ENCODE measurements at regions not wholly inside any gene's neighbourhood (a gene's known extent, or its start where the extent isn't known, plus 50 kb on each side); places are given as distances from the start of the nearest gene placed in this dataset.

- H3K4me1 ChIP-seq (ENCODE audit: control insufficient read depth in 4 of 4, insufficient read depth in 4 of 4, low read length in 3 of 4) = no peaks in the 10 kb centered on the region
- H3K27ac ChIP-seq (ENCODE audit: low read depth in 1 of 2, low read length in 2 of 2) = no peak overlapping the region
- H3K9ac ChIP-seq (ENCODE audit: low read depth in 1 of 2, low read length in 2 of 2) = no peak overlapping the region
- 75% methylated on average over 12 of the region's 12 CpGs for WGBS
- no peaks in the 10 kb centered on the region for H3K9me3 ChIP-seq (ENCODE audit: control insufficient read depth in 4 of 4, low read length in 3 of 4)
- no peak for DNase-seq (ENCODE audit: low spot score)
- H3K4me3 ChIP-seq (ENCODE audit: low read depth in 1 of 3, low read length in 3 of 3) = no peak overlapping the region
- H3K36me3 ChIP-seq (ENCODE audit: control insufficient read depth in 4 of 4, insufficient read depth in 3 of 4, low read depth in 1 of 4, low read length in 3 of 4) = no peaks in the 10 kb centered on the region
- TF ChIP-seq, protein P1, sequence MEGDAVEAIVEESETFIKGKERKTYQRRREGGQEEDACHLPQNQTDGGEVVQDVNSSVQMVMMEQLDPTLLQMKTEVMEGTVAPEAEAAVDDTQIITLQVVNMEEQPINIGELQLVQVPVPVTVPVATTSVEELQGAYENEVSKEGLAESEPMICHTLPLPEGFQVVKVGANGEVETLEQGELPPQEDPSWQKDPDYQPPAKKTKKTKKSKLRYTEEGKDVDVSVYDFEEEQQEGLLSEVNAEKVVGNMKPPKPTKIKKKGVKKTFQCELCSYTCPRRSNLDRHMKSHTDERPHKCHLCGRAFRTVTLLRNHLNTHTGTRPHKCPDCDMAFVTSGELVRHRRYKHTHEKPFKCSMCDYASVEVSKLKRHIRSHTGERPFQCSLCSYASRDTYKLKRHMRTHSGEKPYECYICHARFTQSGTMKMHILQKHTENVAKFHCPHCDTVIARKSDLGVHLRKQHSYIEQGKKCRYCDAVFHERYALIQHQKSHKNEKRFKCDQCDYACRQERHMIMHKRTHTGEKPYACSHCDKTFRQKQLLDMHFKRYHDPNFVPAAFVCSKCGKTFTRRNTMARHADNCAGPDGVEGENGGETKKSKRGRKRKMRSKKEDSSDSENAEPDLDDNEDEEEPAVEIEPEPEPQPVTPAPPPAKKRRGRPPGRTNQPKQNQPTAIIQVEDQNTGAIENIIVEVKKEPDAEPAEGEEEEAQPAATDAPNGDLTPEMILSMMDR (IDR thresholded peaks at IDR 0.05; ENCODE audit: low read depth, low read length, missing input control) = no peak
- TF ChIP-seq YY1 (IDR thresholded peaks at IDR 0.05) (no peak), SP1 (IDR thresholded peaks at IDR 0.05) (no peak), NR2F2 (IDR thresholded peaks at IDR 0.05) (no peak), HNF4A (conservative IDR thresholded peaks at IDR 0.05) (no peak)
- TF ChIP-seq, protein P2, sequence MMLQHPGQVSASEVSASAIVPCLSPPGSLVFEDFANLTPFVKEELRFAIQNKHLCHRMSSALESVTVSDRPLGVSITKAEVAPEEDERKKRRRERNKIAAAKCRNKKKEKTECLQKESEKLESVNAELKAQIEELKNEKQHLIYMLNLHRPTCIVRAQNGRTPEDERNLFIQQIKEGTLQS (IDR thresholded peaks at IDR 0.05) = no peak
- peaks cover 0 to 10% (median 3%) of the 10 kb centered on the region in 4 donors for H3K27me3 ChIP-seq (ENCODE audit: control insufficient read depth in 4 of 4, insufficient read depth in 4 of 4, low read length in 3 of 4)
Observed at GRCh38 chr6:14037402-14038277, 79.9 kb upstream of the CD83 start.

DNA sequence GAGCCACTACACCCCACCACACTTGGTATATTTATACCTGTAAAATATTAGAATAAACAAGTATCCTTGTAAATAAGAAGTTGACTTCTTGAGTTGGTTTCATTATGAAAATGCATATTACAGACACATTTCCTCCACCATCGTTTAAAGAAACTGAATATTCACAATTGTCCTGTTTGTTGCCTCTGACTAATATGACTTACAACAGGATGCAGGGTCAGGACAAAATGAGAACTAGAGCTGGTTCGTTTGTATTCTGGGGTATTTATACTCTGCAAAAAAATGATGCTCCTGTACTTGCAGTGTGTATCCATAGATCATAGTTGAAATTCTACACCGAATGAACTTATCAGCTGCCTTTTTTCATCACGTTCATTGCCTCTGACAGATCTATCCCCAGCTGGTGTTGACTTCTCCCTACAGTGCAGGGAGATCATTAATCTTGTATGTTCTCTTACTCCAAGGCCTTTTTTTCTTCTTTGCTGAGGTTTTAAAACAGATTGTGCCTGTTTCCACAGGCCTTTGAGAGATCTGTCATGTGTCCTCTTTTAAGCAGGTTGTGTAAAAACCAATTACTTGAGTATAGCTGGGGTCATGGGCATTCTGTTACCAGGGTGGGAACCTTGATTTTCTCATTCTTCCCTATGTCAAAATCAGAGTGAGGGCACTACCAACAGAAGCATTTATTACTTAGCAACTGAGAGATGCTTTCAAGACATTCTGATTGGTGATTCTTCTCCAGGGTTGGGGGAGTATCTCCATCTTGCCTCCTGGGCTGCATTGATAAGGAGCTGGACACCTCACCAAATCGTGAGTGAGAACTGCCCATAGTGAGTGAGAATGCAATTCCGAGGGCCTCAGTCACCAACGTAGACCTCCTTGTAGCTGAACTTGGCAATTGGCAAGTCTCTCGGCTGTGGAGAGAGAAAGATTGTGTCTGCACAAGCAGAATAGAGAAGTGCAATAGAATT is 78.8 kb upstream of the CD83 start:
- WGBS = 52% methylated on average over 8 of the region's 8 CpGs
- H3K4me3 ChIP-seq (ENCODE audit: low read depth in 1 of 3, low read length in 3 of 3) = no peak overlapping the region
- no peaks in the 10 kb centered on the region for H3K4me1 ChIP-seq (ENCODE audit: control insufficient read depth in 4 of 4, insufficient read depth in 4 of 4, low read length in 3 of 4)
- H3K27ac ChIP-seq (ENCODE audit: low read depth in 1 of 2, low read length in 2 of 2) = no peak overlapping the region
- H3K9ac ChIP-seq (ENCODE audit: low read depth in 1 of 2, low read length in 2 of 2) = no peak overlapping the region
- no peaks in the 10 kb centered on the region for H3K36me3 ChIP-seq (ENCODE audit: control insufficient read depth in 4 of 4, insufficient read depth in 3 of 4, low read depth in 1 of 4, low read length in 3 of 4)
- TF ChIP-seq RXRA (IDR thresholded peaks at IDR 0.05) (no peak), YY1 (IDR thresholded peaks at IDR 0.05) (no peak), SP1 (IDR thresholded peaks at IDR 0.05) (no peak), GABPA (IDR thresholded peaks at IDR 0.05 in 1 of 2, conservative IDR thresholded peaks at IDR 0.05 in 1 of 2) (no peak), JUND (IDR thresholded peaks at IDR 0.05) (no peak), TAF1 (conservative IDR thresholded peaks at IDR 0.05) (no peak), FOXA1 (IDR thresholded peaks at IDR 0.05) (no peak)
- TF ChIP-seq, protein P3, sequence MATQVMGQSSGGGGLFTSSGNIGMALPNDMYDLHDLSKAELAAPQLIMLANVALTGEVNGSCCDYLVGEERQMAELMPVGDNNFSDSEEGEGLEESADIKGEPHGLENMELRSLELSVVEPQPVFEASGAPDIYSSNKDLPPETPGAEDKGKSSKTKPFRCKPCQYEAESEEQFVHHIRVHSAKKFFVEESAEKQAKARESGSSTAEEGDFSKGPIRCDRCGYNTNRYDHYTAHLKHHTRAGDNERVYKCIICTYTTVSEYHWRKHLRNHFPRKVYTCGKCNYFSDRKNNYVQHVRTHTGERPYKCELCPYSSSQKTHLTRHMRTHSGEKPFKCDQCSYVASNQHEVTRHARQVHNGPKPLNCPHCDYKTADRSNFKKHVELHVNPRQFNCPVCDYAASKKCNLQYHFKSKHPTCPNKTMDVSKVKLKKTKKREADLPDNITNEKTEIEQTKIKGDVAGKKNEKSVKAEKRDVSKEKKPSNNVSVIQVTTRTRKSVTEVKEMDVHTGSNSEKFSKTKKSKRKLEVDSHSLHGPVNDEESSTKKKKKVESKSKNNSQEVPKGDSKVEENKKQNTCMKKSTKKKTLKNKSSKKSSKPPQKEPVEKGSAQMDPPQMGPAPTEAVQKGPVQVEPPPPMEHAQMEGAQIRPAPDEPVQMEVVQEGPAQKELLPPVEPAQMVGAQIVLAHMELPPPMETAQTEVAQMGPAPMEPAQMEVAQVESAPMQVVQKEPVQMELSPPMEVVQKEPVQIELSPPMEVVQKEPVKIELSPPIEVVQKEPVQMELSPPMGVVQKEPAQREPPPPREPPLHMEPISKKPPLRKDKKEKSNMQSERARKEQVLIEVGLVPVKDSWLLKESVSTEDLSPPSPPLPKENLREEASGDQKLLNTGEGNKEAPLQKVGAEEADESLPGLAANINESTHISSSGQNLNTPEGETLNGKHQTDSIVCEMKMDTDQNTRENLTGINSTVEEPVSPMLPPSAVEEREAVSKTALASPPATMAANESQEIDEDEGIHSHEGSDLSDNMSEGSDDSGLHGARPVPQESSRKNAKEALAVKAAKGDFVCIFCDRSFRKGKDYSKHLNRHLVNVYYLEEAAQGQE (IDR thresholded peaks at IDR 0.05) = no peak
- TF ChIP-seq, protein P2 (IDR thresholded peaks at IDR 0.05) = no peak
- peaks cover 0 to 10% (median 3%) of the 10 kb centered on the region in 4 donors for H3K27me3 ChIP-seq (ENCODE audit: control insufficient read depth in 4 of 4, insufficient read depth in 4 of 4, low read length in 3 of 4)
- H3K9me3 ChIP-seq (ENCODE audit: control insufficient read depth in 4 of 4, low read length in 3 of 4) = no peaks in the 10 kb centered on the region
- no peak for DNase-seq (ENCODE audit: low spot score)
